DND-41 (cell line): ENCODE measurements at regions not wholly inside any gene's neighbourhood (a gene's known extent, or its start where the extent isn't known, plus 50 kb on each side); places are given as distances from the start of the nearest gene placed in this dataset.

Source experiments
- CTCF ChIP-seq: IDR thresholded peaks from 2 replicates; pipeline ENCODE4 v1.5.1; 2012; ENCODE audit warnings: borderline replicate concordance, low read length, moderate library complexity, mild to moderate bottlenecking; ENCODE audit not compliant: poor library complexity, severe bottlenecking; ENCODE audit errors: extremely low read depth
- EZH2 ChIP-seq: IDR thresholded peaks from 3 replicates; pipeline ENCODE4 v1.6.1; 2012; ENCODE audit warnings: borderline replicate concordance, low read depth, mild to moderate bottlenecking, moderate library complexity, low read length, inconsistent platforms; ENCODE audit not compliant: severe bottlenecking

- TF ChIP-seq CTCF (no peak), EZH2 (no peak)
Observed at GRCh38 chr5:88937406-88937805, 54.4 kb upstream of the MEF2C start.
